SKM-1 (cell line): ENCODE measurements at regions not wholly inside any gene's neighbourhood (a gene's known extent, or its start where the extent isn't known, plus 50 kb on each side); places are given as distances from the start of the nearest gene placed in this dataset.

ENCODE experiments used
- DNase-seq: peaks from one replicate; lab custom pipeline; 2025; ENCODE audit not compliant: unreplicated experiment; lab: John Stamatoyannopoulos, UW

DNA sequence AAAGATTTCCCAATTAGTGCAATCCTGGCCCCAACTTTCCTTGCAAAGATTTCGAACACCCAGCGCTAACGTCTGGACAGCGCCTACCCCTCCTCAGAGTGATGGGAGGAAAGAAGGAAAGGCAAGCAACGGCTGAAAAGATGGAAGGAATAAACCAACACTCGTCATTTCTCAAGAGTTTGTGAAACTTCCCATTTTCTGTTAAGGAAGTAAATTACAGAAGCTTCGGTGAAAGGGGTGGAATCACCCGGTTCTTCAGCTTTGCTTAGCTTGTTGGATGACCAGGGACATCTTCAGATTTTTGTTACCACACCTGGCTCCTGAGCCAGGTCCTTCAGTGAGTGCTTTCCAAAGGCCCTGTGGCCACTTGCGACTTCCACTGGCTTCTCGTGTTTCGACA lies 313.1 kb downstream of the SKIDA1 start:
- peak; percentile 62 for DNase-seq

DNA sequence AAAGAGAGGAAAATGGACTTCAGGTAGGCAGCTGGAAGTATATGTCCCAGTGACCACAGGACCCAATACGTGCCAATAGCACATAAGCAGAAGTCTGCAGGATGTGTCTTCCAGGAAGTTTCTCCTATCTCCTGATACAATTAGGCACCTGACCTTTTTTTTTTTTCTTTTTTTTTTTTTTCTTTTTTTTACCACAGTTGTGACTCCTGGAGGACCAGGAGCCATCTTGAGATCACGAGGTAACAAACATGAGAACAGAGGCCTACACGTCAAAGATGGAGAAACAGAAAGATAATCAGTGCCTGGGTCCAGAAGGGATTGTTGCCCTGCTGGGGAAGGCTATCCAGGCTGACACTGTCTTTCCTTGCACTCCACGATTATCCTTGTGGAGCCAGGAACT lies 312.4 kb upstream of the NEBL start:
- no peak for DNase-seq

DNA sequence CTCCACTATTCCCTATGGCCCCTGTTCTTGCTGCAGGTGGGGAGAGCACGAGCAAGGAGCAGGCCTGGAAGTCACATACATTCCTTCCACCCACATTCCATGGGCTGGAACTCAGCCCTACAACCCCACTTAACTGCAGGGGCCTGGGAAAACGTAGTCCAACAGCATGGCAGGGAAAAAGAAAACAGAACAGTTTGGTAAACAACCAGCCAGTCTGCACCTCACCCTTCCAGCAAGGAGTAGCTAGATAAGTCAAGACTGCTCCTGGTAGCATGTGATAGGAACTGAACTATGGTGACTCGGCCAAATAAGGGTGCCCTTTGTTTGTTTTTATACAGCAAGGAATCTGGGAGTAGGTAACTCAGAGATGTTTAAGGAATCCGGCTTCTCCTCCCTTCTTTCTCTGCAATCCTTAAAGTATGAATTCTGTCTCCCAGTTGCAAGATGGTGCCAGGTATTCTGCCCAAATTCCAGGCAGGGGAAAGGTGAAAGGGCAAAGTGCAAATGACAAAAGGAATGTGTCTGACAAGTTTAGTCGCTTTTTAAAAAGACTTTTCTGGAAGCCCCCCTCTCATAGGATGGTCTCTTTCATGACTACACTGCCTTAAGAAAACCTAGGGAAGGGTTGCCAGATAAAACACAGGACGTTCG lies 311.7 kb upstream of the NEBL start:
- DNase-seq = no peak

DNA sequence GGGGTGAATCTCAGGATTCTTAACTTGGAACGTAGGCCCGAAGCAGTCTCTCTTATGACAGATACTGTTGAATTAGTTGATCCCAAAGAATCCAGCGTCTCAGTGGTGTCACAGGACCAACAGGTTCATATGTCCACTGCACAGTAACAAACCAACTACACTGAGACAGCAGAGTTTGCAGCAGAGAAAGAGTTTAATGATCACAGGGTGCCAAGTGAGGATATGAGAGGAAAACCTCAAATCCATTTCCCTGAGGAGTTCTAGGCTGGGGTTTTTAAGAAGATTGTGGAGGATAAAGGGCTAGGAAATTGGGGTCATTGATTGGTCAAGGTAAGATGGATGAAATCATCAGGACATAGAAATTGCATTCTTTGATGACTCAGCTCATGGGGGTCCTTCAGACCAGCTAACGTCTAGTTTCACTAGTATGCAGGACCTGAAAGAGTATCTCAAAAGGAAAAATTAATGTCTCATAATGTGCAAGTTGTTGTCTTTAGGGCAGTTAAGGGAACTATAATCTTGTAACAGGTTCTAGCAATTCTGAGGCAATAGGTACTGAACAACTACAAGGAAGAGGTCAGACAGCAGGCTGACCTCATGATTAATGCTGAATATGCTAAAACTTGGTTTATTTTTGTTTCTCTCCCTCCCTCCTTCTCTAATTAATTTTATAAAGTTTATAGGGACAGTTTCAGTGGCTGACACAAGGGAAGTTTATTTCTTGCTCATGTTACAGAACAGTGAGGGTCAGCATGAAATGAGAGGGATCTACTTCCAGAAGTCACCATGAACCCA lies 310.9 kb upstream of the NEBL start:
- no peak for DNase-seq

DNA sequence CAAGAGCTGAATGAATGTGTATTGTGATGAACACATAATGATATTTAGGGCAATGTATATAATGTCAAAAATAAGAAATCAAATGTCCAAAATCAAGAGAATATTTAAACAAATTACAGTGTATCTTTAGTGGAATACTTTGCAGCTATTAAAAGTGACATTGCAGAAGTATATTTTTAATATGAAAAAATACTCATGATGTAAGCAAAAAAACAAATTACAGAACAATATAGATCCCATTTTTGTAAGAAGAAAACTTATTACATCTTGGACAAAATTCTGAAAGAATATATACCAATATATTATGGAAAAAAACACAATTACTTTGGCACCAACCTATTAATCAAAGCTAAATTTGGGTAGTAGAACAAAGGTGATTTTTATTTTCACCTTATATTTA lies 308.2 kb upstream of the NEBL start:
- DNase-seq = no peak

DNA sequence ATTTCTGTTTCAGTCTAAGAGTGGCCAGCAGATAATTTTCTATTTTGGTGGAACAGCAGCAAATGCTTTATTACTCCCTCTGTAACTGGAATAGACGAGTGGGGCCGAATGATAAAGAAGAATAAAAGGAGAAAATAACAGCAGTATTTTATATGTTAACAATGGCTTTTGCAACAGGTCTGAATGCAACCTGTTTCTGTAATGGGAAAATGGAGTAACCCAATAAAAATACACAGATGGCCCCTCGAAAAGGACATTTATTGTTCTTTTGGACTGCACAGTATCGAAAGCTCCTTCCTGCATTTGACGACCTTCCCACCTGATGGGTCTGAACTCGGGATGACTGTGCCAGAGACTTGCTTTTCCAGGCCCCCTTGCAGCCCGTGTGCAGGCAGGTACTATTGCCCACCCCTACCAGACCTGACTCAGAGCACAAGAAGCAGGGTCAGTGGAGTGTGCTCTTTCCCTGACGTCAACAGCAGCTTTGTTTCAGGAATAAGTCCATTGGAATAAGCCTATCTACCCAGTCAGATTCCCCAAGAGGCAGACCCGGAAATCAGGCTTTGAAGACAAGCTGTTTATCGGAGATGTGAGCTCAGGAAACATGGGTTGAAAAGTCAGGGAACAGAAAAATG lies 306.5 kb upstream of the NEBL start:
- no peak for DNase-seq

DNA sequence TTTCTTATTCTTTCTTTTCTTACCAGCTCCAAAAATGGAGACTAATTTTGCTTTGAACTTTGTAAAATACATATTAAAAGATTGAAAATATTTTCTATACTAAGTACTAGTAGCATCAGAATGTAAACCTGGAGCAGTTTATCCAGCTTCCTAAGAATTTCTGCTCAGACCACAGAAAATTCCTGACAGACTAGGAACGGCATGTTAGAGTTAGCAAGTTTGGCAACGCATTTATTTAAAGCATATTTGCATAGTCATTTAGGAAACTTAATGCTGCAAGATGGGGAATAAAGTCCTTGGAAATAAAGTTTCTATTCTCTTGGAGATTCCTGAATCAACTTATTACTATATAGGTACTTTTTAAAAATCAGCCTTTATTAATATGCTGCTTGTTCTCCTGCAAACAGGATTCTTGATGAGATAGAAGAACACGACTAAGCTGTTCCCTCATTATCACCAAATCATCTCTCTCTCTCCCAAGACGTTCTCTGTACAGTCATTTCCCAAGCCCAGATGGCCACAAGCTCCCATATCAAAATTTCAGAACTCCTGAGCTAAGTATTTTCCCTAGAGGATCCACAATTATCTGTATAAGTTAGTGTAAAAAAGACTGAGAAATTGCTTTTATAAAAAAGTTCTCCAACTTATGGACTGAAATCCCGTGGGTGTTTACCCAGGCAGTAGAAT lies 305.8 kb upstream of the NEBL start:
- no peak for DNase-seq

DNA sequence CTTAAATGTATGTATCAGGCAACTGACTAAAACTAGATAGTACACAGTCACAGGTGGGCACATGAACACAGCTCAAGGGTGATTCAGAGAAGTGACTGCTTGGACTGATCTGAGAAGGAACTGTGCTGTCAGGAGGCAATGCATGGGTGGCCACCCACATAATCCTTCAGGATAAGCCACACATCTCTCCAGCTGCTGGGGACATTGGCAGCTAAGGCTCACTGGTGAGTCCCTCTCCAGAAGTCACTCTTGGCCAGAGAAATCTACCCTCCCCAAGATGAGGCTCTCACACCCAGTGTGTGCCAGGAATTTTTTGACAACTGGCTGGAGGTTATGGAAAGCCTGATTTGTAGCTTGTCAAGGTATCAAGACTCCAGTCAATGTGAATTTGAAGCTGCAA lies 302.4 kb upstream of the NEBL start:
- DNase-seq = no peak

DNA sequence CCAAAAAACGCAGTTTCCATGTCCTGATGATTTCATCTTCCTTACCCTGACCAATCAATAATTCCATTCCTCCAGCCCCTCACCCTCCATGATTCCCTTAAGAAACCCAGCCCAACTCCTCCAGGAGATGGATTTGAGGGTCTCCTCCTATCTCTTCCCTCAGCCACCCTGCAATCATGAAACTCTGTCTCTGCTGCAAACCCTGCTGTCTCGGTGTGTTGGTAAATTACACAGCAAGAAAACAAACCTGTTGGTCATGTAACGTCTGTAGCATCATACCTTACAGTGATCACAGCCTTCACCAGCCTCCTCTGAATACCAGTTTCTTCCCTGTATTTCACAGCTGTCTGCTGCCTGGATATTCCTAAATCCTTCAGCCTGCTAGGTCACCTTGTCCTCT lies 300.7 kb upstream of the NEBL start:
- no peak for DNase-seq

DNA sequence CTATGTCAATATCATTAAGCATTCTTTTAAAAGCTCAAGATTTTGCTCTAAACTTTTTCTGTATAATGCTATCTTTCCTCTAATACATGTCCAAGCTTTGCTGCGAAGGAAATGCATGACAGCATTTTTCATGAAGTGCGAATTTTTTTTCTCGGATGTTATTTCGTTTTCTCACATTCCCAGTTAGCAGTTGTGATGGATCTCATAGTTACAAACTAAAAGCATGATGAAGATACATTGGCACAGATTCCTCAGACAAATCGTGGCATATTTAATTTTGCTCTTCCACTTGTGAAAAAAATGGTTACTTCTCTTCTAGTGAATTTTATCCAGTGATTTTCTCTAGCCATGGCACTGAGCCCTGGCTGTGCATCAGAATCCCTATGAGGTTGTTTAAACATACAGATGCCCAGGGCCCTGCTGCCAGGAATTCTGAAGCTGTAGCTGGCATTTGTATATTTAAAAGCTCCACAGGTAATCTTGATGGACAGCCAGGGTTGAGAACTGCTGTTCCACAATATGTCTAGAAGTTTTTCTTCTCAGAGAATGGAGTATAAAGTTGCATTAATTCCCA lies 299.8 kb upstream of the NEBL start:
- no peak for DNase-seq

DNA sequence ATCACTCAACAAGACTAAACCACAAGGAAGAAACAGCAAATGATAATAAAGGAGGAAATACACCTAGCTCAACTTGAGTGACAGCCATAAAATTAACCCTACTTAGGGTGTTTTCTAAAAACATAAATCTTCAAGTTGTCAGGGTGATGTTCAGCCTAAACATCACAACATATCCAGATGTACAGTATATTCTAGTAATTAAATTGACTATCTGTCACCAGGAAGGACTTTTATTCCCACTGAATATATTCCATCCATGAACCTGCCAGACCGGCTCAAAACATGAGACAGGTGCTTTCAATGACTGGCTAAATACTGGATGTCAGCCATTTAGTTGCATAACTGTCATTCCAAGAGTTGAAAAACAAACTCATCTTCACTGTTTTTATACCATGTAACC lies 298.1 kb upstream of the NEBL start:
- no peak for DNase-seq

DNA sequence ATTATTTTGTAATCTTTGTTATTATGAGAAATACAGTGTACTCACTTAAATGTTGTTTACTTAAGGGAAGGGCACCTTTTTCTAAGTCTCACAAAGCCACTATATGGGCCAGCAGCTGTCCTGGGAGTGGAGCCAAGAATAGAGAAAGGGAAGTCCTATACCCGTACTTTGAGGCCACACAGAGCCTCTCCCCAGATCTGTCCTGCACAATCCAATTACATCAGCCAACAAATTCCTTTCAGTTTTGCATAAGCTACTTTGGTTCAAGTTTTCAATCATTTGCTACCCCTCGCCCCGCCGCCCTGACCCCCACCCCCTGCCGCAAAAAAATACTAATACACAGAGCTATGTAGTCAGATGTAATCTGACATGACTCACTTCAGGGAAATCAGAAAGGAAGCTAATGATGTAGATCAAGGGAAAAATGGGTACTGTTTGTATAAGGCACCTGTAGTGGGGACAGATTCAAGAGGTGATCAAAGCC lies 297.4 kb upstream of the NEBL start:
- DNase-seq = peak; percentile 17

DNA sequence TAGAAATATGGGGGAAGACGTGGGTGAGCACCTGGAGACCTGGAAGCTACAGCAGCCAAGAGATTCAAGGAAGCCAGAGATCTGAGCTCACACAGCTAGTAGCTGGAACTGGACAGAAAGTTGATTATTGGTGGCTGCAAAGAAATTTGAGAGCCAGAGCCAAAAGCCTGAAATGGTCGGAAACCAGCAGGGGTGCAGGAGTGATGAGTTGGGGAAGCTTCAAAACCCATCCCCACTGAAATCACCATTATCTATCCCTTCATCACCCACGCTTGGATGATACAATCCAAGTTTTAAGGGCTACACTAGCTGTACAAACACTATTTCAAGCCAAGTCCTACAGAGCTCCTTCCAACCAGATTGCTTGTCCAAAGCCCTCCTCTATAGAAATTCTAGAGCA lies 296.1 kb upstream of the NEBL start:
- no peak for DNase-seq

DNA sequence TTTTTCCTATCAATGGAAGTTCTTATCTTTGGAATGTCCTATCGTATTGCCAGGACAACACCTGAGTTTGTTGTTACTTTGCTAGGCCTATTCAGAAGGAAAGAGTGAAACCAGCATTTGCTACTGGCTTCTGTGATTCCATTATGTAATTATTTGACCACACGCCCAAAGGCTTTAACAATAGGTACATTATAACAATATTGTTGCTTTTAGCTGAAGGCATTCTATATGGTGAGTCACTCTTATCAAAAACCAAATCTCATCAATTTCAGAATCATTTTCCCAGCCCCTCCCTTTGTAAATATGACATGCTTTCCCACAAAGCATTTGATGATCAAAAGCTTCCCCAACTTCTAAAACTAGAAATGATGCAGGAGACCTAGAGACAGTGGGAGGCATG lies 294.4 kb upstream of the NEBL start:
- no peak for DNase-seq

DNA sequence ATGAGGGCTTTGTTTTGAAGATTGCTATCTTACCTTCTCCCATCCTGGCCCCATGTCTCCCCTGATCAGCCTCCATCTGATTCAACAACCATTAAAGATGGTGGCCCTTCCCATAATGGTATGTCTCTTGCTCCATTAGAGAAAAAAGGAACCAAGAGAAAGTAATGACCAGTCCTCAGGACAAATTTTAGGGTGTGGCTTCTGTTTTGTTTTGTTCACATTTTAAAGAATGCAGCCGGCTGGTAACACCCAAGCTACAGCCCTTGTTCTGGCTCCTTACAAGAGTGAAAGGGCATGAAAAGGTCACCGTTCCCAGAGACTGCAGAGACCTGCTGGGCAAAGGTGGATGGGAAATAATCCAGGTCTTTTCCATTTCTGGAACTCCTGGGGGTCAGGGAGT lies 287.9 kb upstream of the NEBL start:
- no peak for DNase-seq

DNA sequence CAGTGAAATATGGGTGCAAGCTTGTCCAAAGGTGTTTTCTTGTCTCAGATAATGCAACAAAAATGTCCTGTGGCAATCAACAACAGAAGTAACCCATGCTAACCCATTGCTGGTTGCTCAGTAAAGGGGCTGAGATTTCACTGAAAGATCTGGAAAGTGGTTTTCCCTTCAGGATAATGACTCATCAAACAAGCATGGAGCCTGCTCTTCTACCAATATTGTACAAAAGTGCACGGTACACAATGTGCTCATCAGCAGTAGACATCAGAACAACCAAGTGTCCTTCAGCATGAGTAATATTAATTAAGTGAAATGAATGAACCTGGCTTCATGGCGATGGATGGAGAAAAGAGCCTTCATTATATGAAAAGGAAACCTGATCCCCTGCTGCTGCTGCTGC lies 287.1 kb upstream of the NEBL start:
- DNase-seq = no peak

DNA sequence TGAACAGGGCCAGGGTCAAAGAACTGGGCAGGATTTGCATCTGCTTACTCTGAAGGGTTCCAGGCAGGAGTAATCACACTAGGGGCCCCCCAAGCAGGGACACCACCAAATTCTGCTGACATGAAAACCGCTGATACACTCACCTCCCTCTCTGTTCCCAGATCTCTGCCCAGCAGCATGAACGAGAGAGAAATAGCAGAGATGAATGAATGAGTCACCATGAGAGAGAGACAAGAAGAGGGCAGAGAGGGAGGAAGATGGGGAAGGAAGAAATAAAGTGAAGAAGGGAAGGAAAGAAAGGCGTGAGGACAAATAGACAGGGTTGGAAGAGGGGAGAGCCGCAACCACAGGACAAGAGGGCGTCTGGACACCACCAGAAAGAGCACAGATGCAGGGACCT lies 285.9 kb upstream of the NEBL start:
- no peak for DNase-seq

DNA sequence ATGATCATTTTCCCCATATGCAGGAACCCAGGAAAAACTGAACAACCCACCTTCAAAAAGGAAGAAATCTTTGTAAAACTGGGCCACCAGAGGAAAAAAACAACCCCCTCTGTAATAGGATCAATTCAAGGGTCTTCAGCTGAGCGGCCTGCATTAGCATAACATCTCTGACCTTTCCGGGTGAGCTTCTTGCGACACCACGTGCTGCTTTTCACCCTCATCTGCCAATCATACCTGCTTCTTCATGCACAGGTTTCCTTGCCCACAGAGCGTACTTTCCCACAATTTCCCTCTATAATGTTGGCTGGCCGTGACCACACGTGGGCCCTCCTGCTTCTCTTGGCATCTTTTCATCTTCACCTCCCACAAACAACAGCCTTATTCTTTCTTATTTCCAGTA lies 284.3 kb upstream of the NEBL start:
- DNase-seq = no peak

DNA sequence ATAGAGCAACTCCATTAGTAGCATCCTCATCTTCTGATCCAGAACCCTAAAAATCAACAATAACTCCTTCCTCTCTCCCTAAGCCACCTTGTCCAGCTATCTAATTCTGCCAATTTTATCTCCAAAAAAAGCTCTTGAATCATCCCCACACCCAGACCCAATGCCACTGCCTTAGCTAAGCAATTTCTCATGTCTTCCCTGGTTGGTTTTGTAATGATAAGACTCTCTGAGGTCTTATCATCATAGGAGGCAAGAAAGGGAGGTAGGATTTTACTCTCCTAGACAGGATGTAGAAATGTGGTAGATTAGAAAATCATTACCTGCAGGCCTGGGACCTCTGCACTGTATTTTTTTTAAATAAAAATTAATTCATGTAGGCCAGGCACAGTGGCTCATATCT lies 283.5 kb upstream of the NEBL start:
- no peak for DNase-seq

DNA sequence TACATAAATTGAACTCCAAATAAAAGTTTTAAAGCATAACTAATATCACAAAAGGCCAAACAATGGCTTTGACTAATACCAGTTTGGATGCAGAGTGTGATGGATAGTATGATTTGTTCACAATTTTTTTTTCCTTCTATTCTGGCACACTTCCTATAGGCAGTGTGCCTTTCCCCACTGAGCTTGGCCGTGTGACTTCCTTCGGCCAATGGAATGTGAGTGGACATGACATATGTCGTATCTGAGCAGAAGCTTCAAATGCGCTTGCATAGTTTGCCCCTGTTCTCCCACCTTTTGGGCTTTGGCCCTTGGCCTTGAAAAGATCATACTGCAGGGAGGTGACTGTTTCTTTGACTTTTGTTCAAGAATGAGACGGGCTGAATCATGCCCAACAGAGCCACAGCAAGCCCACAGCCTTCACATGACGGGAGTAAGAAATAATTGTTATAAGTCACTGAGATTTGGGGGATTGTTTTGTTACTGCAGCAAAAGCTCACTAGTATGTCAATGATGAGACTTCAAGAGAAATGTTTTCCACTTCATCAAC lies 279.9 kb upstream of the NEBL start:
- no peak for DNase-seq

DNA sequence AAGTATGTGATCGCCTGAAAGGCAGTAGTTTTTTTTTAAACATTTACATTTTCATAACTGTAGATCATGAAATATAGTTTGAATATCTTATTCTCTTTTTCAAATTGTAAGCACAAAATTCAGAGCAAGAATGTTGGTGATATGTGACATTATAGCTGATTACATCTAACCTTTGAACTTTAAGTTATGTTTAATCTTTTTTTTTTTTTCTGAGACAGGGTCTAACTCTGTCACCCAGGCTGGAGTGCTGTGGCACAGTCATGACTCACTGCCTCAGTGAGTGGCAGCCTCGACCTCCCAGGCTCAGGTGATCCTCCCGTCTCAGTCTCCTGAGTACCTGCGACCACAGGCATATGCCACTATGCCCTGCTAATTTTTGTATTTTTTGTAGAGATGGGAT lies 278.7 kb upstream of the NEBL start:
- no peak for DNase-seq
